ENCODE measurements at regions not wholly inside any gene's neighbourhood (a gene's known extent, or its start where the extent isn't known, plus 50 kb on each side); places are given as distances from the start of the nearest gene placed in this dataset.

DNA sequence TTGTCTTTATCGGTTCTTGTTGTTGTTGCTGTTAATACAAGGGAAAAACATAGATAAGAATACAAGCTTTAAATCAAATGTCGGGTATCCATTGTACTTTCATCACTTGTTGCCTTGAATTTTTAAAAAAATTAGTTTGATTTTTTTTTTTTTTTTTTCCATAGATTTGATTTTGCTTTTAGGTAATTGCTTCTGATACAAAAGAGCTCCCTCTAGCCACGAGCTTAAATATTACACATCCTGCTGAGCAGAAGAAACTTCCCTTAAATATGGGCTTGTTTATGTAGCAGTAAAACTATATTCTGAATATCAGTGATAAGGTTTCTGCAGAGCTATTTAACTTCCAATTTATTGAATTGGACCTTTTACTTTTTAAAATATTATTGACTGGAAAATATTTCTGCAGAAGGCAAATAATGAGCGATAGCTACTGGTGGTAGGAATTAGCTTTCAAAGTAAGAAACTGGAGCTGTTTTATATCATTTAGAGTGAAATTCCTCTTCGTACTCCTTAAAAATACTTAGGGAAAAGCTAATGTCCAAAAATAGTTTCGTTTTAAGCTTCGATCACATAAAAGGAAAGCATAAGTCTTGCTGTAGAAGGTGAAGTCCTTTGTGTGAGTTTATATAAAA is 216.9 kb downstream of the POLR1F start:
- Histone ChIP-seq H3K4me3 (ENCODE audit: control insufficient read depth in 2 of 3, extremely low read depth in 1 of 3, insufficient read depth in 2 of 3, low read depth in 1 of 3, low read length in 3 of 3) (no peak overlapping the region), H3K27me3 (ENCODE audit: control insufficient read depth, extremely low read depth, insufficient read depth, low read length) (no peaks in the 10 kb centered on the region), H3K79me2 (ENCODE audit: control insufficient read depth, insufficient read depth, low read length) (no peaks in the 10 kb centered on the region), H3K9me3 (ENCODE audit: control insufficient read depth, low read depth, low read length) (no peaks in the 10 kb centered on the region), H3K9me1 (ENCODE audit: control insufficient read depth, extremely low read depth, insufficient read depth, low read length) (no peaks in the 10 kb centered on the region), H3K9ac (ENCODE audit: control insufficient read depth, extremely low read depth, insufficient read depth, low read length) (no peak overlapping the region), H3K4me2 (ENCODE audit: control insufficient read depth, extremely low read depth, insufficient read depth, low read depth, low read length) (no peak overlapping the region), H3K4me1 (ENCODE audit: control insufficient read depth, extremely low read depth, insufficient read depth, low read length) (no peaks in the 10 kb centered on the region), H2AFZ (ENCODE audit: control insufficient read depth, low read length) (no peak overlapping the region), H4K20me1 (ENCODE audit: control insufficient read depth, extremely low read depth, insufficient read depth, low read length) (no peaks in the 10 kb centered on the region), H3K27ac (ENCODE audit: control insufficient read depth, insufficient read depth, low read length) (no peak overlapping the region), H3K36me3 (ENCODE audit: control insufficient read depth in 2 of 2, extremely low read depth in 1 of 2, insufficient read depth in 2 of 2, low read length in 2 of 2) (no peaks in the 10 kb centered on the region)
- DNase-seq (ENCODE audit: low read depth, low spot score) (no peak), FAIRE-seq (no peak)
- dilution Hi-C loops (cut with MboI; ENCODE audit: extremely low pct_ligation_motif_present, low sequenced_read_pairs): no loop called here
- TF ChIP-seq, protein P1, sequence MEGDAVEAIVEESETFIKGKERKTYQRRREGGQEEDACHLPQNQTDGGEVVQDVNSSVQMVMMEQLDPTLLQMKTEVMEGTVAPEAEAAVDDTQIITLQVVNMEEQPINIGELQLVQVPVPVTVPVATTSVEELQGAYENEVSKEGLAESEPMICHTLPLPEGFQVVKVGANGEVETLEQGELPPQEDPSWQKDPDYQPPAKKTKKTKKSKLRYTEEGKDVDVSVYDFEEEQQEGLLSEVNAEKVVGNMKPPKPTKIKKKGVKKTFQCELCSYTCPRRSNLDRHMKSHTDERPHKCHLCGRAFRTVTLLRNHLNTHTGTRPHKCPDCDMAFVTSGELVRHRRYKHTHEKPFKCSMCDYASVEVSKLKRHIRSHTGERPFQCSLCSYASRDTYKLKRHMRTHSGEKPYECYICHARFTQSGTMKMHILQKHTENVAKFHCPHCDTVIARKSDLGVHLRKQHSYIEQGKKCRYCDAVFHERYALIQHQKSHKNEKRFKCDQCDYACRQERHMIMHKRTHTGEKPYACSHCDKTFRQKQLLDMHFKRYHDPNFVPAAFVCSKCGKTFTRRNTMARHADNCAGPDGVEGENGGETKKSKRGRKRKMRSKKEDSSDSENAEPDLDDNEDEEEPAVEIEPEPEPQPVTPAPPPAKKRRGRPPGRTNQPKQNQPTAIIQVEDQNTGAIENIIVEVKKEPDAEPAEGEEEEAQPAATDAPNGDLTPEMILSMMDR (optimal IDR thresholded peaks at IDR 0.05 in 1 of 3, IDR thresholded peaks at IDR 0.05 in 1 of 3, conservative IDR thresholded peaks at IDR 0.05 in 1 of 3; ENCODE audit: extremely low read depth in 1 of 3, insufficient read depth in 2 of 3, low read length in 3 of 3): peak in 2 of 3 experiments; percentile 28 to 53
- TF ChIP-seq EZH2 (IDR thresholded peaks at IDR 0.05; ENCODE audit: low read length): no peak

DNA sequence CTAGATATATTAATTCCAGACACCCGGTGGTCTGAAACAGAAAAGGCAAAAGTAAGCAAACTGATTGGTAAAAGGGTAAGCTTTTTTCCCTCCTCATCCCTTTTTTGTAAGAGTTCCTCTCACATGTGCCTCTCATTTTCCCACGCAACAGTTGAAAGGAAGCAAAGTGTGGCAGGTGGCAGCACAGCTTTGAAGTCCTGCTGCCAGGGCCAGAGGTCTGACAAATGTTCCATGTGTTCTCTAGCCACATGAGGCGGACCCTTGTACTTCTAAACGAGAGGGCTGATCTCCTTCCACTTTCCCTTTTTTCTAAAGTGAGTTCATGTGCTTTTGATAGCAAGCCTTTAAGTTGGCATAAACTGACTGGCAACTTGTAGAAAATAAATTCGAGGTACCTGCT is 217.5 kb downstream of the POLR1F start:
- Histone ChIP-seq H3K9me3 (ENCODE audit: control insufficient read depth, low read depth, low read length) (no peaks in the 10 kb centered on the region), H3K4me3 (ENCODE audit: control insufficient read depth in 2 of 3, extremely low read depth in 1 of 3, insufficient read depth in 2 of 3, low read depth in 1 of 3, low read length in 3 of 3) (no peak overlapping the region), H3K4me1 (ENCODE audit: control insufficient read depth, extremely low read depth, insufficient read depth, low read length) (no peaks in the 10 kb centered on the region), H3K27ac (ENCODE audit: control insufficient read depth, insufficient read depth, low read length) (no peak overlapping the region), H3K36me3 (ENCODE audit: control insufficient read depth in 2 of 2, extremely low read depth in 1 of 2, insufficient read depth in 2 of 2, low read length in 2 of 2) (no peaks in the 10 kb centered on the region), H3K79me2 (ENCODE audit: control insufficient read depth, insufficient read depth, low read length) (no peaks in the 10 kb centered on the region), H3K9me1 (ENCODE audit: control insufficient read depth, extremely low read depth, insufficient read depth, low read length) (no peaks in the 10 kb centered on the region), H3K4me2 (ENCODE audit: control insufficient read depth, extremely low read depth, insufficient read depth, low read depth, low read length) (no peak overlapping the region), H2AFZ (ENCODE audit: control insufficient read depth, low read length) (no peak overlapping the region), H4K20me1 (ENCODE audit: control insufficient read depth, extremely low read depth, insufficient read depth, low read length) (no peaks in the 10 kb centered on the region), H3K27me3 (ENCODE audit: control insufficient read depth, extremely low read depth, insufficient read depth, low read length) (no peaks in the 10 kb centered on the region), H3K9ac (ENCODE audit: control insufficient read depth, extremely low read depth, insufficient read depth, low read length) (no peak overlapping the region)
- TF ChIP-seq EZH2 (IDR thresholded peaks at IDR 0.05; ENCODE audit: low read length): no peak
- TF ChIP-seq, protein P1 (optimal IDR thresholded peaks at IDR 0.05 in 1 of 3, IDR thresholded peaks at IDR 0.05 in 1 of 3, conservative IDR thresholded peaks at IDR 0.05 in 1 of 3; ENCODE audit: extremely low read depth in 1 of 3, insufficient read depth in 2 of 3, low read length in 3 of 3): no peak
- dilution Hi-C loops (cut with MboI; ENCODE audit: extremely low pct_ligation_motif_present, low sequenced_read_pairs): no loop called here
- FAIRE-seq: no peak
- no peak for DNase-seq (ENCODE audit: low read depth, low spot score)
